GM23338 (cell line): ENCODE measurements at regions not wholly inside any gene's neighbourhood (a gene's known extent, or its start where the extent isn't known, plus 50 kb on each side); places are given as distances from the start of the nearest gene placed in this dataset.

ENCODE experiments used
- ATAC-seq: fragments of 200-7000 bp; cut with Tn5 transposase; 3 replicates; pipeline ENCODE4 v1.9.1; 2020
- DNase-seq: peaks from one replicate; pipeline ENCODE4 v3.0.0-alpha.2; 2015; ENCODE audit warnings: low spot score
- H2AFZ ChIP-seq: fragments of 200-600 bp; sonication (generic); 2 replicates; pipeline ENCODE4 v1.8.0; 2016; ENCODE audit warnings: antibody characterized with exemption, mild to moderate bottlenecking, moderate library complexity
- H3F3A ChIP-seq: fragments of 200-600 bp; sonication (generic); replicated peaks from 2 replicates; pipeline ENCODE4 v1.8.0; 2017; ENCODE audit warnings: antibody characterized with exemption, mixed run types, low read depth
- H3K27ac ChIP-seq: fragments of 200-600 bp; sonication (generic); 2 replicates; pipeline ENCODE4 v1.6.1; 2016; ENCODE audit warnings: low read depth
- H3K27me3 ChIP-seq: fragments of 200-600 bp; sonication (generic); 2 replicates; pipeline ENCODE4 v1.8.0; 2016; ENCODE audit warnings: mild to moderate bottlenecking, mixed run types, moderate library complexity; ENCODE audit not compliant: insufficient read depth
- H3K36me3 ChIP-seq: fragments of 200-600 bp; sonication (generic); 2 replicates; pipeline ENCODE4 v1.8.0; 2016; ENCODE audit warnings: mild to moderate bottlenecking; ENCODE audit not compliant: insufficient read depth
- H3K4me1 ChIP-seq: fragments of 200-600 bp; sonication (generic); 2 replicates; pipeline ENCODE4 v1.8.0; 2016; ENCODE audit warnings: mild to moderate bottlenecking, moderate library complexity; ENCODE audit not compliant: insufficient read depth
- H3K4me2 ChIP-seq: fragments of 200-600 bp; sonication (generic); 2 replicates; pipeline ENCODE4 v1.7.1; 2017; ENCODE audit warnings: mixed run types
- H3K4me3 ChIP-seq: fragments of 200-600 bp; sonication (generic); 2 replicates; pipeline ENCODE4 v1.6.1; 2016; ENCODE audit warnings: mixed run types
- H3K79me2 ChIP-seq: fragments of 200-600 bp; sonication (generic); replicated peaks from 2 replicates; pipeline ENCODE4 v1.8.0; 2017; ENCODE audit warnings: mild to moderate bottlenecking; ENCODE audit not compliant: insufficient read depth
- H3K9me2 ChIP-seq: fragments of 200-600 bp; sonication (generic); 2 replicates; pipeline ENCODE4 v1.8.0; 2017; ENCODE audit not compliant: insufficient read depth
- H4K20me1 ChIP-seq: fragments of 200-600 bp; sonication (generic); replicated peaks from 2 replicates; pipeline ENCODE4 v1.8.0; 2017; ENCODE audit warnings: mild to moderate bottlenecking; ENCODE audit not compliant: insufficient read depth
- H3K27ac Mint-ChIP-seq: 2 replicates; pipeline ENCODE4 v1.8.0; 2020; ENCODE audit warnings: inconsistent platforms, mild to moderate bottlenecking, moderate library complexity, mixed read lengths
- H3K27me3 Mint-ChIP-seq: 3 replicates; pipeline ENCODE4 v1.8.0; 2022; ENCODE audit warnings: low read depth, mild to moderate bottlenecking, moderate library complexity, mixed read lengths, inconsistent platforms; ENCODE audit not compliant: insufficient read depth, poor library complexity
- H3K36me3 Mint-ChIP-seq: 3 replicates; pipeline ENCODE4 v1.8.0; 2021; ENCODE audit warnings: low read depth, mild to moderate bottlenecking, inconsistent platforms, moderate library complexity, mixed read lengths
- H3K4me1 Mint-ChIP-seq: 3 replicates; pipeline ENCODE4 v1.8.0; 2020; ENCODE audit warnings: mild to moderate bottlenecking, inconsistent platforms, mixed read lengths
- H3K4me3 Mint-ChIP-seq: 3 replicates; pipeline ENCODE4 v1.8.0; 2021; ENCODE audit warnings: moderate library complexity, mild to moderate bottlenecking, inconsistent platforms, mixed read lengths
- H3K9me3 Mint-ChIP-seq: 3 replicates; pipeline ENCODE4 v1.8.0; 2020; ENCODE audit warnings: moderate library complexity, mild to moderate bottlenecking, inconsistent platforms, mixed read lengths
- CREB1 ChIP-seq: fragments of 250-450 bp; sonication (Bioruptor Pico); IDR thresholded peaks from 2 replicates; pipeline ENCODE4 v1.5.0; 2020; ENCODE audit warnings: low read depth, mild to moderate bottlenecking, moderate library complexity
- CTCF ChIP-seq, 2 experiments: fragments of 200-600 bp in 1 of 2; sonication (generic) in 1 of 2; conservative IDR thresholded peaks; 2 replicates each; pipeline versions ENCODE4 v1.5.1 to v1.6.1; 2016 to 2017; ENCODE audit warnings: antibody characterized with exemption in 2 of 2, low read depth in 2 of 2, mild to moderate bottlenecking in 2 of 2, moderate library complexity in 1 of 2
- ETS1 ChIP-seq: IDR thresholded peaks from 2 replicates; pipeline ENCODE4 v1.6.1; 2016; ENCODE audit warnings: antibody characterized with exemption
- EZH2 ChIP-seq: fragments of 200-600 bp; sonication (generic); IDR thresholded peaks from one replicate; pipeline ENCODE4 v1.8.0; 2017; ENCODE audit warnings: antibody characterized with exemption, mild to moderate bottlenecking, low read depth; ENCODE audit not compliant: unreplicated experiment
- EZH2phosphoT487 ChIP-seq: fragments of 200-600 bp; sonication (generic); IDR thresholded peaks from one replicate; pipeline ENCODE4 v1.8.1; 2018; ENCODE audit warnings: antibody characterized with exemption; ENCODE audit not compliant: unreplicated experiment
- NANOG ChIP-seq: IDR thresholded peaks from 2 replicates; pipeline ENCODE4 v1.6.1; 2016; ENCODE audit warnings: antibody characterized with exemption, borderline replicate concordance
- POLR2AphosphoS5 ChIP-seq: IDR thresholded peaks from 2 replicates; pipeline ENCODE4 v1.6.1; 2016; ENCODE audit warnings: antibody characterized with exemption, low read depth
- STAT1 ChIP-seq: IDR thresholded peaks from one replicate; pipeline ENCODE4 v1.6.1; 2016; ENCODE audit warnings: antibody characterized with exemption; ENCODE audit not compliant: unreplicated experiment
- ZNF114 ChIP-seq: fragments of 250-450 bp; sonication (Bioruptor Pico); IDR thresholded peaks from 2 replicates; pipeline ENCODE4 v1.5.0; 2020; ENCODE audit warnings: mild to moderate bottlenecking, moderate library complexity
- ZNF462 ChIP-seq: fragments of 250-450 bp; sonication (Bioruptor Pico); IDR thresholded peaks from 2 replicates; pipeline ENCODE4 v1.5.0; 2020; ENCODE audit warnings: mild to moderate bottlenecking, moderate library complexity

GRCh38 chr5:89996335-89996734 lies 413.2 kb downstream of the CETN3 start (continued):
- no peak for TF ChIP-seq EZH2phosphoT487
- no peak for TF ChIP-seq ZNF114 (CRISPR knock-in tag)
- TF ChIP-seq ETS1 = no peak
- TF ChIP-seq CREB1 (CRISPR knock-in tag) = no peak
- no peak for TF ChIP-seq NANOG
- no peak for TF ChIP-seq STAT1
- no peak for TF ChIP-seq CTCF (conservative IDR thresholded peaks at IDR 0.05; ENCODE audit: low read depth in 2 of 2)

- H3K9me3 Mint-ChIP-seq = no peaks in the 10 kb centered on the region
- peaks cover 7% of the 10 kb centered on the region; the same call in 2 of the 3 replicates for H3K4me1 Mint-ChIP-seq
- DNase-seq (no peak), ATAC-seq (no peak)
- H3K36me3 Mint-ChIP-seq = no peaks in the 10 kb centered on the region
- no peaks in the 10 kb centered on the region for H3K27me3 ChIP-seq
- H3K27me3 Mint-ChIP-seq = no peaks in the 10 kb centered on the region
- no peak overlapping the region for H2AFZ ChIP-seq
- no peaks in the 10 kb centered on the region for H3F3A ChIP-seq
- no peaks in the 10 kb centered on the region for H3K79me2 ChIP-seq
- no peak overlapping the region for H3K4me3 ChIP-seq
- H3K36me3 ChIP-seq = no peaks in the 10 kb centered on the region
- H3K4me2 ChIP-seq = no peak overlapping the region
- peaks cover 18% of the 10 kb centered on the region for H3K9me2 ChIP-seq
- no peak overlapping the region for H3K27ac ChIP-seq
- H3K4me1 ChIP-seq = peaks cover 4% of the 10 kb centered on the region; the same call in 1 of the 2 replicates
- H3K4me3 Mint-ChIP-seq = no peak overlapping the region
- no peak overlapping the region for H3K27ac Mint-ChIP-seq
- no peaks in the 10 kb centered on the region for H4K20me1 ChIP-seq
- TF ChIP-seq CTCF (conservative IDR thresholded peaks at IDR 0.05; ENCODE audit: low read depth in 2 of 2) (no peak), ETS1 (no peak), ZNF462 (CRISPR knock-in tag) (no peak), NANOG (no peak), EZH2 (no peak), POLR2AphosphoS5 (no peak)
Observed at GRCh38 chr5:89994266-89994665, 415.3 kb downstream of the CETN3 start.
